ENCODE measurements at regions not wholly inside any gene's neighbourhood (a gene's known extent, or its start where the extent isn't known, plus 50 kb on each side); places are given as distances from the start of the nearest gene placed in this dataset.

- H3K36me3 Mint-ChIP-seq = peaks cover 1% of the 10 kb centered on the region
- no peaks in the 10 kb centered on the region for H3K4me1 Mint-ChIP-seq
- no peak for DNase-seq (ENCODE audit: low spot score in 2 of 2, unreplicated experiment in 2 of 2)
- peaks cover 6% of the 10 kb centered on the region for H3K9me3 Mint-ChIP-seq
- no peak for TF ChIP-seq CTCF (IDR thresholded peaks at IDR 0.05; ENCODE audit: unreplicated experiment)
- no peak overlapping the region for H3K27ac Mint-ChIP-seq
- H3K27me3 Mint-ChIP-seq (ENCODE audit: low read depth) = no peaks in the 10 kb centered on the region
- H3K4me3 Mint-ChIP-seq = no peak overlapping the region
These were observed 128.6 kb upstream of the CHST9 start for GRCh38 chr18:27313678-27314077.

- TF ChIP-seq CTCF (IDR thresholded peaks at IDR 0.05; ENCODE audit: unreplicated experiment) = no peak
- Mint-ChIP-seq H3K4me1 (no peaks in the 10 kb centered on the region), H3K9me3 (peaks cover 6% of the 10 kb centered on the region), H3K36me3 (peaks cover 1% of the 10 kb centered on the region), H3K27me3 (ENCODE audit: low read depth) (no peaks in the 10 kb centered on the region), H3K27ac (no peak overlapping the region), H3K4me3 (no peak overlapping the region)
- DNase-seq (ENCODE audit: low spot score in 2 of 2, unreplicated experiment in 2 of 2) = no peak
These were observed 127.7 kb upstream of the CHST9 start for GRCh38 chr18:27312853-27313252.

- Mint-ChIP-seq H3K27me3 (ENCODE audit: low read depth) (no peaks in the 10 kb centered on the region), H3K4me1 (no peaks in the 10 kb centered on the region), H3K4me3 (no peak overlapping the region), H3K27ac (no peak overlapping the region), H3K9me3 (peaks cover 6% of the 10 kb centered on the region), H3K36me3 (peaks cover 1% of the 10 kb centered on the region)
- DNase-seq (ENCODE audit: low spot score in 2 of 2, unreplicated experiment in 2 of 2) = no peak
- no peak for TF ChIP-seq CTCF (IDR thresholded peaks at IDR 0.05; ENCODE audit: unreplicated experiment)
These were observed 127.0 kb upstream of the CHST9 start for GRCh38 chr18:27312153-27312552.

GRCh38 chr18:27311114-27311513 is 126.0 kb upstream of the CHST9 start:
- no peaks in the 10 kb centered on the region for H3K4me1 Mint-ChIP-seq
- H3K4me3 Mint-ChIP-seq = no peak overlapping the region
- no peaks in the 10 kb centered on the region for H3K27me3 Mint-ChIP-seq (ENCODE audit: low read depth)
- no peak overlapping the region for H3K27ac Mint-ChIP-seq
- TF ChIP-seq CTCF (IDR thresholded peaks at IDR 0.05; ENCODE audit: unreplicated experiment) = no peak
- DNase-seq (ENCODE audit: low spot score in 2 of 2, unreplicated experiment in 2 of 2) = no peak
- peaks cover 1% of the 10 kb centered on the region for H3K36me3 Mint-ChIP-seq
- H3K9me3 Mint-ChIP-seq = peaks cover 6% of the 10 kb centered on the region

- Mint-ChIP-seq H3K4me1 (peaks cover 7% of the 10 kb centered on the region), H3K9me3 (no peaks in the 10 kb centered on the region), H3K27me3 (ENCODE audit: low read depth) (peaks cover 8% of the 10 kb centered on the region), H3K36me3 (no peaks in the 10 kb centered on the region), H3K27ac (no peak overlapping the region), H3K4me3 (no peak overlapping the region)
- DNase-seq (ENCODE audit: low spot score in 2 of 2, unreplicated experiment in 2 of 2) = no peak
- no peak for TF ChIP-seq CTCF (IDR thresholded peaks at IDR 0.05; ENCODE audit: unreplicated experiment)
These were observed 116.7 kb upstream of the CHST9 start for GRCh38 chr18:27301615-27302378.

Data from mesothelial cell of epicardium (in vitro differentiated cells).